CD4-positive, alpha-beta T cell (primary cell): ENCODE measurements at regions not wholly inside any gene's neighbourhood (a gene's known extent, or its start where the extent isn't known, plus 50 kb on each side); places are given as distances from the start of the nearest gene placed in this dataset.
A peak's percentile ranks its signal among the peaks of the same experiment; 100 is the strongest.

Source experiments
- ATAC-seq: fragments of 200-7000 bp; cut with Tn5 transposase; one replicate; pipeline ENCODE4 v1.10.0; 2022; ENCODE audit warnings: mild to moderate bottlenecking; ENCODE audit not compliant: poor library complexity
- CTCF ChIA-PET: fragments of 350-600 bp; sonication (Branson Sonifier 250); formaldehyde crosslinking; loops from one replicate; lab custom pipeline; 2021; ENCODE audit warnings: antibody characterized with exemption, inconsistent platforms; lab: Charles Lee
- POLR2A ChIA-PET: fragments of 350-600 bp; sonication (Branson Sonifier 250); formaldehyde crosslinking; loops from one replicate; lab custom pipeline; 2021; ENCODE audit warnings: antibody characterized with exemption, inconsistent platforms; lab: Charles Lee
- DNase-seq, 14 experiments: peaks; one replicate each; pipeline ENCODE4 v3.0.0-alpha.2; 2013 to 2020; ENCODE audit warnings: mixed read lengths in 2 of 14
- H3K27ac ChIP-seq, 2 donors: one replicate each; pipeline versions ENCODE4 v1.5.1 to v1.7.0; 2013; ENCODE audit warnings: low read length in 2 of 2, low read depth in 1 of 2, mild to moderate bottlenecking in 1 of 2
- H3K27me3 ChIP-seq, 2 experiments: 1 replicate in 1 of 2; 2 replicates in 1 of 2; pipeline versions ENCODE4 v1.6.1 to v1.7.0; 2013; ENCODE audit warnings: low read length in 2 of 2, control low read depth in 1 of 2, mild to moderate bottlenecking in 1 of 2, moderate library complexity in 1 of 2; ENCODE audit not compliant: insufficient read depth in 2 of 2, control insufficient read depth in 1 of 2
- H3K36me3 ChIP-seq: one replicate; pipeline ENCODE4 v1.6.1; 2013; ENCODE audit warnings: low read length, control low read depth; ENCODE audit not compliant: insufficient read depth
- H3K4me1 ChIP-seq: one replicate; pipeline ENCODE4 v1.6.1; 2013; ENCODE audit warnings: low read length, control low read depth; ENCODE audit not compliant: insufficient read depth
- H3K4me3 ChIP-seq: one replicate; pipeline ENCODE4 v1.5.1; 2013; ENCODE audit warnings: mild to moderate bottlenecking, low read length, moderate library complexity
- H3K9me3 ChIP-seq, 2 experiments: 1 replicate in 1 of 2; 2 replicates in 1 of 2; pipeline versions ENCODE4 v1.6.1 to v1.7.0; 2013; ENCODE audit warnings: low read length in 2 of 2, mild to moderate bottlenecking in 2 of 2, control low read depth in 1 of 2, moderate library complexity in 1 of 2; ENCODE audit not compliant: control insufficient read depth in 1 of 2, insufficient read depth in 1 of 2
- H3K27ac Mint-ChIP-seq: one replicate; pipeline ENCODE4 v1.8.0; 2020; ENCODE audit warnings: mixed read lengths
- H3K27me3 Mint-ChIP-seq: one replicate; pipeline ENCODE4 v1.8.0; 2021; ENCODE audit warnings: mixed read lengths
- H3K36me3 Mint-ChIP-seq: one replicate; pipeline ENCODE4 v1.8.0; 2021; ENCODE audit warnings: low read depth, mixed read lengths
- H3K4me1 Mint-ChIP-seq: one replicate; pipeline ENCODE4 v1.8.0; 2021; ENCODE audit warnings: low read depth, mixed read lengths
- H3K4me3 Mint-ChIP-seq: one replicate; pipeline ENCODE4 v1.8.0; 2020; ENCODE audit warnings: mild to moderate bottlenecking, mixed read lengths
- H3K9me3 Mint-ChIP-seq: one replicate; pipeline ENCODE4 v1.8.0; 2020; ENCODE audit warnings: mixed read lengths
- CTCF ChIP-seq: fragments of 200-600 bp; IDR thresholded peaks from one replicate; pipeline ENCODE4 v1.8.0; 2022; ENCODE audit warnings: antibody characterized with exemption, mild to moderate bottlenecking
- intact Hi-C, 2 experiments: fragments of 100-400 bp; cut with DNase I in 1 of 2; cut with micrococcal nuclease in 1 of 2; formaldehyde crosslinking; loops; one replicate each; pipeline versions ENCODE4 v1.15.1 to v1.9.0; 2023 to 2025; cut with DNase I, micrococcal nuclease

GRCh38 chr16:79267146-79267545 is 333.4 kb downstream of the MAF start:
- no peak for ATAC-seq
- Mint-ChIP-seq H3K9me3 (no peaks in the 10 kb centered on the region), H3K36me3 (no peaks in the 10 kb centered on the region), H3K4me3 (peak overlapping the region; percentile 42), H3K27me3 (peaks cover 58% of the 10 kb centered on the region), H3K4me1 (peaks cover 56% of the 10 kb centered on the region), H3K27ac (no peak overlapping the region)
- ChIA-PET CTCF (no interaction called here), POLR2A (no interaction called here)
- Histone ChIP-seq H3K9me3 (no peaks in the 10 kb centered on the region), H3K36me3 (no peaks in the 10 kb centered on the region), H3K27me3 (no peaks in the 10 kb centered on the region), H3K4me3 (no peak overlapping the region), H3K4me1 (peaks cover 55% of the 10 kb centered on the region), H3K27ac (no peak overlapping the region)
- no peak for TF ChIP-seq CTCF
- intact Hi-C loops = no loop called here
- DNase-seq = no peak

- no peaks in the 10 kb centered on the region for H3K9me3 ChIP-seq
- ATAC-seq (no peak), DNase-seq (no peak)
- Mint-ChIP-seq H3K27me3 (peaks cover 58% of the 10 kb centered on the region), H3K4me1 (peaks cover 42% of the 10 kb centered on the region), H3K36me3 (no peaks in the 10 kb centered on the region), H3K4me3 (no peak overlapping the region), H3K9me3 (no peaks in the 10 kb centered on the region), H3K27ac (no peak overlapping the region)
- CTCF ChIA-PET = no interaction called here
- POLR2A ChIA-PET = no interaction called here
- intact Hi-C loops = no loop called here
- no peaks in the 10 kb centered on the region for H3K36me3 ChIP-seq
- H3K27ac ChIP-seq = no peak overlapping the region
- H3K4me1 ChIP-seq = peaks cover 49% of the 10 kb centered on the region
- no peak overlapping the region for H3K4me3 ChIP-seq
- no peaks in the 10 kb centered on the region for H3K27me3 ChIP-seq
- TF ChIP-seq CTCF = no peak
Observed at GRCh38 chr16:79265701-79266100, 334.8 kb downstream of the MAF start.

GRCh38 chr16:79265196-79265595 is 335.3 kb downstream of the MAF start:
- Histone ChIP-seq H3K27me3 (no peaks in the 10 kb centered on the region), H3K4me3 (no peak overlapping the region), H3K9me3 (no peaks in the 10 kb centered on the region), H3K4me1 (peaks cover 44% of the 10 kb centered on the region), H3K27ac (no peak overlapping the region), H3K36me3 (no peaks in the 10 kb centered on the region)
- intact Hi-C loops = no loop called here
- no peak for TF ChIP-seq CTCF
- Mint-ChIP-seq H3K4me3 (no peak overlapping the region), H3K27ac (no peak overlapping the region), H3K9me3 (no peaks in the 10 kb centered on the region), H3K4me1 (peaks cover 36% of the 10 kb centered on the region), H3K27me3 (peaks cover 53% of the 10 kb centered on the region), H3K36me3 (no peaks in the 10 kb centered on the region)
- POLR2A ChIA-PET = no interaction called here
- CTCF ChIA-PET = no interaction called here
- DNase-seq (no peak), ATAC-seq (no peak)
